ENCODE measurements at regions not wholly inside any gene's neighbourhood (a gene's known extent, or its start where the extent isn't known, plus 50 kb on each side); places are given as distances from the start of the nearest gene placed in this dataset.

DNA sequence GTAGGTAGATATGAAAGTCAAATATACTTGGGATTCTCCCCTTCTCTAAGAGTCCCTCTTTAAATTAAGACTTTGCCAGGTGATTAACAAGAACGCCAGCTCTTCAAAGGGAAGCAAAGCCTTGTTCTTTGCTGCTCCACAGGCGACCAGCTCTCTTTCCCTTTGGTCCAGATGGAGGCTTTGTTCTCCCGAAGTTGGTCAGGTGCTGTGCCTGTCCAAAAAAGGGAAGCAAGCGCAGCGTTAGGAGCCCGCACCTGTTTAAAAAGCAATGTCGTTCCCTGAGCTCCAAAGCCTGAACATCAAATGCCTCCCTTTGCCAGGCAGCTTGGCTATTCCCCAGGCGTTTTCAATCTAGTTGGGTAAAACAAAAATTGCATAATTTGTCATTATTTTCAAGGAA is 1913.1 kb upstream of the PIK3C3 start:
- in situ Hi-C loops (cut with MboI; ENCODE audit: low pct_unique_long_range_greater_than_20kb, low sequenced_read_pairs), result no loop called here
- no peak for DNase-seq

DNA sequence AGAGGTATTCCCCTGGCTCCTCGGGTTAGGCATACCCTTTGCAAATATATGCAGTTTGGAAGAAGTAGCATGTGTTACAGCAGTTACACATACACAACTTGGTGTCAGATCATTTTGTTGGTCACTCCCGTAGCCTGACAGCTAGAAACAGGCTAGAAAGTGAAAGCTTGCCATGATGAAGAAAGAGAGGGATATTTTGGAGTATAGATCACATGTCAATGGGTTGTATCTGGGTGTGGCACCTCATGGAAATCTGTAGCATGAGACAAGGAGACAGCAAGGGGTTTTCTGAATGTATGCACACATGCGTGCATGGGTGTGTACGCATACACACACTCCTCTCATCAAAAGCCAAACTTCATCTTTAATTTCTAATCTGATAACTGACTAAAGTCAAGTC is 1914.5 kb upstream of the PIK3C3 start:
- in situ Hi-C loops (cut with MboI; ENCODE audit: low pct_unique_long_range_greater_than_20kb, low sequenced_read_pairs), result no loop called here

DNA sequence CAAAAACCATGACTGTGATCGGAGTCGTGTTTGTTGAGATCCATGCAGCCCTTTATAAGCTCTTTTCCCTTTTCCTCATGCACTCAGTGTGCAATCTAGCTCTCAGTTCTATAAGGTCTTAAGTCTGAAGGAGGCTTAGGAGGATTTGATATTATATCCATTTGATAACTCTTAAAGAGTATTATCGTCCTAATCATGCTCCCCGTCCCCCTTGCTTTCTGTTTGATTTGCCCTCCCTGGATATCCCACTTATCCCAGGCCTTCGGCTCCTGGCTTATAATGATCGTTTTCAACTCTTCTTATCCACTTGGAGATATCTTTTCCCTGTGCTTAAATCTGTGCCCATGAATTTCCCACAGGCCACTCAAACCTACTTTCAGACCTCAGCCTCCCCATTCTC is 1917.7 kb upstream of the PIK3C3 start:
- in situ Hi-C loops (cut with MboI; ENCODE audit: low pct_unique_long_range_greater_than_20kb, low sequenced_read_pairs), result no loop called here
- DNase-seq, result no peak

More for the DNA sequence above, 1914.5 kb upstream of the PIK3C3 start:
- DNase-seq, result no peak

DNA sequence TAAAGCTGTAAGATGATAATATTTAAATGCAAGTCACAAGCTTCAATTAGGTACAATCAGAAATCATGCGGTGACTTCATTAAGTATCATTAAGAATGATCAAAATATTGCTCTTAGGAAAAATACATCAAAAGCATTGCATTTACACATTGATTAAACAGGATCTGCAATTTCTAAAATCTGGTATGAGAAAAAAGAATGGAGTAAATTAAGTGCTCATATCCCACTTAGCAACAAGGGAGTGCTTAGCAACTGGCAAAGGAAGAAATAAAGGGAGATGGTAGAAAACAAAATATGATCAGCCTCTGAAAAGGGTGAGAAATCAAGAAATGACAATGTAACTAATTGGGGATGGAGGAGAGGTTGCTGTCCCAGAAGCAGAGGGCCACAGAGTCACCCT is 1918.2 kb upstream of the PIK3C3 start:
- DNase-seq, result no peak
- in situ Hi-C loops (cut with MboI; ENCODE audit: low pct_unique_long_range_greater_than_20kb, low sequenced_read_pairs), result no loop called here

DNA sequence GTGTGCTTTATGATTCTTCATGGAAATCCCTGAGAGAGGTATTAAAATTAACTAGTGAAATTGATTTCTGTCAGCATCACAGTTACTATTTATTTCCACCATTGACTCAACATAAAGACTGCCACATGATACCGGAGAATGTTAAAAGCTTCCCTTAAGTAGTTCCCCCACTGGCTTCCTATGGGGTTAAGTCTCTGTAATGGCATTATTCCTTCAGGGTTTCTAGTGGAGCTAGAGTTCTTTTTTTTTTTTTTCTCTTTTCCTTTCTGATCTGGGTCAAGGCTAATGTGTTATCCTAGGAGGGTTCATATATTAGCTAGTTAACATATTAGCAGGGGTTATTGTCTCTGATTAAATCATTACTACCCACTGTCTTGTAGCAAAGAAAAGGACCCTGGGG is 1919.1 kb upstream of the PIK3C3 start:
- in situ Hi-C loops (cut with MboI; ENCODE audit: low pct_unique_long_range_greater_than_20kb, low sequenced_read_pairs), result no loop called here
- DNase-seq, result no peak

DNA sequence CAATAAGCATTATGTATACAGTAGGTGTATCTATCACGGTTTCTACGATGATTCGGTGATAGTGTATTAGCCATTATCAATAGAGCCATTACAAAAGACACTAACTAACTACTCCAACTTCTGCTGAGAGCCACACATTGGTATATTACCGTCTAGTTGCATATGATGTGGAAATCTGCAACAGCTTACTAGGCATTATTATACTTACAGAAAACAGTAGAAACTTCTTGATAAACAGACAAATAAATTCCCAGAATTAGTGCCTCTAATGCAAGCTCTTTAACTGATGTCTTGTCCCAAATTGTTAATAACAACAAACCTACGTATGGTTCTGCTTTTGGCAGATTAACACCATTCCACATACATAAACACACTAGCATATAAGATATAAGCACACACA is 1923.0 kb upstream of the PIK3C3 start:
- in situ Hi-C loops (cut with MboI; ENCODE audit: low pct_unique_long_range_greater_than_20kb, low sequenced_read_pairs), result no loop called here
- no peak for DNase-seq

DNA sequence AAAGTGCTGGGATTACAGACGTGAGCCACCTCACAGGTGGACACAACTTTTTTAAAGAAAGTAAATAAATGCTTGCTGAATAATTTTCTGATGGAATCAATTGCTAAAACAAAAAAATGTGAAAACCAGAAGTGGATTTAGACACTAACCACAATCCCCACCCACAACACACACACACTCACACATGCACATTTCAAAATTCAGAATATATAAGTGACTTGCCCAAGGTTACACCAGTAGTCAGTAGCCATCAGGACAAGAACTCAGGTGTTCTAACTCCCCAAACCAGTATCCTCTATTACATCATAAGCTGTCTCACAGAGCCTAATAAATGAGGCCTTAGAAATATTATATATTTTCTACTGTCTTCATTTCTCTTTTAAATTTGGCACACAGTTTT is 1923.6 kb upstream of the PIK3C3 start:
- DNase-seq, result no peak
- in situ Hi-C loops (cut with MboI; ENCODE audit: low pct_unique_long_range_greater_than_20kb, low sequenced_read_pairs), result no loop called here

DNA sequence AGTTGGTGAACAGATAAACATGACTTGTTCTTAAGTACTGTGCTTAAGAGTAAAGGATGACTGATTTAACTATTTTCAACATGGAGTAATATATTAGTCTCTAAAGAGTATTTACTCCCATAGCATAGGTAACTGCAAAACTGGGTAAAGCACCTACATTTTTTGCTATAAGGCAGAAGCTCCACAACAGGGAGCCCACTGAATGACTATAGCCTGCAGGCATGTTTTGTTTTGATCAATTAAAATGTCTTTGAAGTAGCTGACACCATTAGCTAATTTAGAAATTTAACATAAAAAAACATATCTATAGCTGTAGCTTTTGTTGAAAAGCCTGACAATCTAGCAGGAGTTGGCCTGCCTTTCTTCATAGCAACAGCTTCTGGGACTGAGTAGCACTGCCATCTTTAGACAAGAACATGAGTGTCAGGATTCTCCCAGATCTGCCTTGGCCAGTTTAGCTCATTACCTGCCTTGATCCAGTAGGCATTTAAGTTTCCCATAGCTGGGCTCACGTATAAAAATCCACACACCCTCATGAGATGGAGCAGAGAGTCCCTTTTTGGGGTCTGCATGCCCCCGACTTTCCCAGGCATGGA is 1935.1 kb upstream of the PIK3C3 start:
- in situ Hi-C loops (cut with MboI; ENCODE audit: low pct_unique_long_range_greater_than_20kb, low sequenced_read_pairs), result no loop called here

DNA sequence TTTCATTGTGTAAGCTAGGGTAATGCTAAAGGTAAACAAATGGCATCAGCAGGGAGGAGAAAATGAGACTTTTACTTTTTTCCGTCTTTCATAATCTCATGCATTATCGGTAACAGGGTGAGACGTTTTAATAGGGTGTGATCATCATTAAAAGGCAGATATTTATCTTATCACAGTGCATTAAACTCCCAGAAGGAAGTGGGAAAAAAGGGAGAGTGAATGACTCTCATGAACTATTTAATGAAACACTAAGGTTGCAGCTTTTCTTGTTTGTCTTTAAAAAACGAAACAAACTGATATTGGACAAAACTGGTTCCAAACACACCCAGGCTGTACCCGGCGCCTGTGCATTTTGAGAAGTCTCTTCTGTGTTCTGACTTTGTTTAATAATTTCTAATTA is 1936.8 kb upstream of the PIK3C3 start:
- in situ Hi-C loops (cut with MboI; ENCODE audit: low pct_unique_long_range_greater_than_20kb, low sequenced_read_pairs), result no loop called here
- DNase-seq, result no peak

More for the DNA sequence above, 1935.1 kb upstream of the PIK3C3 start:
- no peak for DNase-seq

DNA sequence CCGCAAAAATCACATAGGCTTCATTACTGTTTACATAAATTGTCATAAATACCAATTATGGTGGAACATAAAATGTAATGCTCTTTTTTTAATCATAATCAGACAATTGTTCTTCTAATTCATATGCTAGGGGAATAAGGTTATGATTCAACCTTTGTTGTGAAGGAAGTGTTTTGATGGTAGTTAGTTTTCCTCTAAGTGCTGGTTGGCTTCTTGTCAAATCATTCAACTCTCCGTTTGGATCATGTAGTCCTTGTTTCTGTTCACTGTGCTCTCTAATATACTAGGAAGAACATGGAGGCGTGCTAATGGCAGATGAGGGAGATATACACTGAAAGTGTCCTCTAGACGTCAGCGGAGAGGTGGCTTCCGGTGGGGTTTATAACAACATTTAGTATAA is 1938.0 kb upstream of the PIK3C3 start:
- no peak for DNase-seq
- in situ Hi-C loops (cut with MboI; ENCODE audit: low pct_unique_long_range_greater_than_20kb, low sequenced_read_pairs), result no loop called here

DNA sequence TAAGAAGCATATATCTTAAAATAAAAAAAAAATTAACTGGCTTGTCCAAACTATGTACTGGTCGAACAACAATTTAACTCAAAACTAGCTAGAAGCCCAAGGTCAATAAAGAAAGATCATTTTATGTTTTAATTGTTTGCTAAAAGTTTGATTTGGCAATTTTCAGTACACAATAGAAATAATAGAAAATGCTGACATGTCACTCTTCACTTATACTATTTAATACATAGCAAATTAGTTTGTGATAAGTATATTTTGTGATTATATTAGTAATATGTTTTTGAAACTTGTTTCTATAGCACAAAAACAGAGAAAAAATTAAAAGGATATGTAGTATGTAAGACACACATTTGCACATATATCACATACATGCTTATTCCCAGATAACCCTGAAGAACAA is 1938.6 kb upstream of the PIK3C3 start:
- in situ Hi-C loops (cut with MboI; ENCODE audit: low pct_unique_long_range_greater_than_20kb, low sequenced_read_pairs), result no loop called here
- no peak for DNase-seq

DNA sequence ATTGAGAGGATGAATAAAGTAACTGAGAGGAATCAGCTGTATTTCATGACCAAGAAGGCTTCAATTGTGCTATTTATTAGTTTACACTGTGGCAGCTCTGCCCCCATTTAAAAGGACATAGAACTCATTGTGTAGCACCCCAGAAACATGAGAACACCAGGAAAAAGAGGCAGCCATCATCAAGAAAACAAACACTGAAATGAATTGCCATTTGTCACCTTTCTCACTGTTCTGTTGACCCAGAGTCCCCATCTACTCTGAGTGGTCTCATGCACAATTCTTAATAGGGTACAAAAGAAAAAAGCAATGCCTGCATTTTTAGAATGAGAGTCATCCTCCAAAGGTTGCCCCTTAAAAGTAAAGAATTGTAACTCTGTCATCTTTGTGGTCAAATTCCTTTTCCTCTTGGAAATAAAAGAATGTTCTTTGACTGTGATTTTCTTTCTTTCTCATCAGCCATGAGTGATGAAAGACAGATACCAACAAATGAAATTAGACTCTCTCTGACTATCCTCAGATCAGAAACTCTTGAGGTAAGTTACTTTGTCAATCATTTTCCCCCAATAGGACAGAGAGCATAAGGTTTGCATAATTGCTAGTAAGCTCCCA is 1941.9 kb upstream of the PIK3C3 start:
- in situ Hi-C loops (cut with MboI; ENCODE audit: low pct_unique_long_range_greater_than_20kb, low sequenced_read_pairs), result no loop called here

DNA sequence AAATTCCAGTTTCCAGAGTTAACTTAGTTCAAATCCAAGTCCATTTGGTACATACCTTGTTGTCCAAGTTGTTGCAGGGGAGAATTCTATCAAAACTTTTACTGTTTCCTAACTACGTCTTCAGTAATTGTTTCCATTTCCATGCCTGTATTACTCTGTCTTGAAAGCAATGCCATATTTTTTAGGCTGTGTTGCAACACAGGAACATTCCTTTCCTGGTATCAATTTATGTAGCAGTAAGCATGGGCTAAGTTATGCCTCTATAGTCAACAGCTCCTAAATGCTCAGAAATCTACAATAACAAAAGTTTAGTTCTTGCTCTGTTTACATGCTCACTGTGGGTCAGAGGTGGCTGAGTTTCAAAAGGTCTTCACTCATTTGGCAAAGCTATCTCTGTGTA is 1943.8 kb upstream of the PIK3C3 start:
- in situ Hi-C loops (cut with MboI; ENCODE audit: low pct_unique_long_range_greater_than_20kb, low sequenced_read_pairs), result no loop called here
- DNase-seq, result no peak

More for the DNA sequence above, 1941.9 kb upstream of the PIK3C3 start:
- no peak for DNase-seq

DNA sequence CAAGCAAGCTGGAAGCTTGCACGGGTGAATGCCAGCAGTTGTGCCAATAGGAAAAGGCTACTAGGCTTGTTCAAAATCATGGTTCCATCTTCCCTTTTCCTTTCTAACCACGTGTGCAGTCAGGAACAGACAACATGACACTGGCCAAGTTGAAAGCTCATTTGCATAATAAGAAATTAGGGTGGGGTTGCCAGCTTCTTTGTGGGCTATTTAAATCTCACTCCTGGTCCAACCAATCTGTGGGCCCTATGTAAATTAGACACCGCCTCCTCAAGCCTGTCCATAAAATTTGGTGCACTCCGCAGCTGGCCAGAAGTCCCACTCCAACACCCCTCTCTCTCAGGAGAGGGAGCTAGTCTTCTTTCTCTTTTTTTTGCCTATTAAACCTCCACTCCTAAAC is 1948.4 kb upstream of the PIK3C3 start:
- in situ Hi-C loops (cut with MboI; ENCODE audit: low pct_unique_long_range_greater_than_20kb, low sequenced_read_pairs), result no loop called here
- DNase-seq, result peak; percentile 1

DNA sequence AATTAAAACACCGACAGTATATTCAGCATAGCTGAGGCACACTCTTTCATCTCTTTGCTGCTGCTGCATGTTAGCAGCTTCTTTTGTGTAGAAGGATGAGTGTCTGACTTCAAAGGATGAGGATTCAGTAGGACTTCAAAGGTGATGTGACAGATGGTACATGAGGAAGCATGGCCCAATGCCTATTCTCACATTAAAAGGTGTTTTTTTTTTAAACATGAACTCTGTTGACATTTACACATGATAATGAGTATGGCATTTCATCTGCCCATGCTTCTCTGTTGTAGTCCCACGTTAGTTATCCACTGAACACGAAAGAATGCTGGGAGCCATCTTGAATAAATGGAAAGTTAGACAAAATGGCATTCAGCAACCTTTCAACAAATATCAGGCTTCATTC is 1950.8 kb upstream of the PIK3C3 start:
- in situ Hi-C loops (cut with MboI; ENCODE audit: low pct_unique_long_range_greater_than_20kb, low sequenced_read_pairs), result no loop called here
- DNase-seq, result no peak

DNA sequence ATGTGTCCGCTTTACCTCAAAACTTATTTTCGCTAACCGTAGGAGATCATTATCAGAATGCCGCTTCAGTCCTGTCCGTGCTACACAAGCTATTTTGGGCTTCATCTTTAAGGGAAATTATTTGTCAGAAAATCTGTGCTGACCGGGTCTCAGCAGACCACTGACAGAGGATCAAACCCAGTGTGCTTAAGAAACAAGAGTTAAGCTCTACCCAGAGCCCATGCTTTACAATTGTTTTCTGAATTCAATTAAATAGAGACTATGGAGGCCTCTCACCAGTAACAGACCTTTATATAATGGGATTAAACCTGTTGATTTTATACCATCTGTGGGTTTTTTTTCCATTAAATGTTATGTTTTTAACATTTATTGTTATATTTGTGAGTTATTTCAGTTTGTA is 1956.7 kb upstream of the PIK3C3 start:
- in situ Hi-C loops (cut with MboI; ENCODE audit: low pct_unique_long_range_greater_than_20kb, low sequenced_read_pairs), result no loop called here
- no peak for DNase-seq

DNA sequence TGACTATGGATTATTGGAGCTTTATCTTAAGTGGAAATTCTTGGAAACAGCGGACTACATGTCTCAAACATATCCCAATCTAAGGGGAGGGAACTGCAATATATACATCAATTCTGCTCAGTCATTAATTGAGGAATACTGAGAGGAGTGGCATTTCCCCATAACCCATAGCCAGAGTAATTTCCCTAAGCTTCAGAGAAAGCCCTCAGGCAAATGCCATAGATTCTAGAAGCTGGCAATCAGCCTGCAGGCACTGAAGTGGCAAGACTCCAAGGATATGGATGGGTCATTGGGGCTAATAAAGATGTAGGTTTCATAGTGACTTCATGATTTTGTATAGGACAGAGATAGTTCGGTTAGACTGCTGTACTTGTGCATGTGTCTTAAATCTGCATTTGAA is 1960.5 kb upstream of the PIK3C3 start:
- DNase-seq, result no peak
- in situ Hi-C loops (cut with MboI; ENCODE audit: low pct_unique_long_range_greater_than_20kb, low sequenced_read_pairs), result no loop called here

DNA sequence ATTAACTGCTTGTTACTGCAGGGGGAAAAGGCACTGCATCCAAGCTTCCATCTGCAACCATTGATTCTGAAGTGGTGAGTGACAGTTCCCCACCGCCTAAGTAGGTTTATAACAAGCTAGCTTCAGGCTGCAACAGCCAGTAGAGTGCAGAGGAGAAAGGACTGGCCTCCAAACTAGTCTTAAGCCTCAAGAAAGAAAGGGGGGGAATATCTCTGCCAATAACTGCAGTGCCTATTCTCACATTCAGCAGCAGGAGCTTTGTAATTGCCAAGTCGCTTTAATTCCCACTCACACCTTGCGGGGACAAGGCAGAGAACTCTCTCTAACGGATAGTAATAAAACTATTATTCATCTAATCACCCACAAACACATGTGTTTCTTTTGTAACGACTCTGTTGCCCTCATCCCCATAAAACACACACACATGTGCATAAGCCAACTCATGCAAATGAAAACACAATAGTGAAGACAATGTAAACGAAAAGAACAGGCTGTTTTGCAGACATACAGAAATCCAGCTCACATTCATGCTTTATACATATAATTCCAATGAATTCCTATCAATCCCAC is 1963.3 kb upstream of the PIK3C3 start:
- in situ Hi-C loops (cut with MboI; ENCODE audit: low pct_unique_long_range_greater_than_20kb, low sequenced_read_pairs), result no loop called here
- DNase-seq, result no peak

DNA sequence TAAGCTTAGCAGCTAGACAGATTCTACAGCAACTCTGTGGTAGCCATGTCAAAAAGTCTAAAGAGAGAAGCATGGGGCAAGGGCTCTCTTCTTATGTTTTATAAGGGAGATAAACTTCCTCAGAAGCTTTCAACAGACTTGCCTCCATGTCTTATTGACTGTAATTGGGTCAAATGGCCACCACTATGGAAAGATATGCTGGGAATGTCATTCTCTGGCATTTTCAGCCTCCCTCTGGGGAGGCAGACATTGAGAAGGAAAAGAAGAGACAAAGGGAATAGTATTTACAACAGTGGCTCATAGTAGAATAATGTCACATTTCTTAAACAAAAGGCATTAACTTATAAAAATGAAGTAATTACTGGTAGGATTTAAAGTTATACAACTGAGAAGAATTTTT is 1964.5 kb upstream of the PIK3C3 start:
- in situ Hi-C loops (cut with MboI; ENCODE audit: low pct_unique_long_range_greater_than_20kb, low sequenced_read_pairs), result no loop called here
- no peak for DNase-seq

DNA sequence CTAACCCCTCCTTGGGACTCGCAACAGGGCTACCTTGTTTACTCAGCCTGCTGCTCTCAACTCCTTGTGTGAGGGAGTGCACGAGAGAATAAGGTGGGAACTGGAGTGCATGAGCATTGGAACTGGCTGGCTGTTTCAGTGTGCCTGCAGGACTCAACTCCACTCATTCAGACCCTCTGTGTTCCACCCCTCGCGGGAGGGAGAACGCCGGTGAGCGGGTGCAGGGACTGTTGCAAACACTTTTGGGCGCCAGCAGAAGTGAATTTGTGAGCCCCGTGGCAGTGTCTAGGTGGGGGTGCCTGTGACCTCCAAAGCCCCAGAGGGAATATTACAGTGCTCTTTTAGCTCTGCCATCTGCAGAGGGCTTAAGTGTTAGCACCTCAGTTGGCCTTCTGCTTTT is 1978.3 kb upstream of the PIK3C3 start:
- in situ Hi-C loops (cut with MboI; ENCODE audit: low pct_unique_long_range_greater_than_20kb, low sequenced_read_pairs), result no loop called here

DNA sequence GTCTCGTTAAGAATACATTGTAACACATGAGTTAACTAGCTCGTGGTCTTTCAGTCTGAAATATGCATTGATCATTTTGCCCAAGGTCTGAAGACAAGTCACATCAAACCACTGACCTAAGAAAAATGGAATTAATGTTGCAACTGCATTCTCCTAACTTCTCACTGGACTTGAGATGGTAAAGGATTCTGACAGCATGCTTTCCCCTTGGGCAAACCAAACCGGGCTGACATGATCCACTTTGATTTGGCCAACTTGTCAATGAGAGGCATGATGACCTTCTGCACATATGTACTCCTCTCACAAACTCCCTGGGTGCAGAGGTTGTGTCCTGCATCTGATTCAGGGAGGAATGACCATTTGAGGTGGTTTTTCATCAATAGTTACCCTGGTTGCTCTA is 1982.5 kb upstream of the PIK3C3 start:
- in situ Hi-C loops (cut with MboI; ENCODE audit: low pct_unique_long_range_greater_than_20kb, low sequenced_read_pairs), result no loop called here

More for the DNA sequence above, 1978.3 kb upstream of the PIK3C3 start:
- DNase-seq, result no peak

More for the DNA sequence above, 1982.5 kb upstream of the PIK3C3 start:
- no peak for DNase-seq
